Stimulated activated CD8-positive, alpha-beta memory T cell treated with anti-CD3 and anti-CD28 coated beads, Interleukin-15, amount 100 ng/mL, for 4 hours (primary cell): ENCODE measurements at regions not wholly inside any gene's neighbourhood (a gene's known extent, or its start where the extent isn't known, plus 50 kb on each side); places are given as distances from the start of the nearest gene placed in this dataset.

Experiments
- DNase-seq, 2 donors: peaks; one replicate each; pipeline ENCODE4 v3.0.0-alpha.2; 2020; ENCODE audit warnings: low read depth in 2 of 2

- no peak for DNase-seq
Measured at GRCh38 chr2:83565181-83565580, 893.9 kb downstream of the SUCLG1 start.

DNA sequence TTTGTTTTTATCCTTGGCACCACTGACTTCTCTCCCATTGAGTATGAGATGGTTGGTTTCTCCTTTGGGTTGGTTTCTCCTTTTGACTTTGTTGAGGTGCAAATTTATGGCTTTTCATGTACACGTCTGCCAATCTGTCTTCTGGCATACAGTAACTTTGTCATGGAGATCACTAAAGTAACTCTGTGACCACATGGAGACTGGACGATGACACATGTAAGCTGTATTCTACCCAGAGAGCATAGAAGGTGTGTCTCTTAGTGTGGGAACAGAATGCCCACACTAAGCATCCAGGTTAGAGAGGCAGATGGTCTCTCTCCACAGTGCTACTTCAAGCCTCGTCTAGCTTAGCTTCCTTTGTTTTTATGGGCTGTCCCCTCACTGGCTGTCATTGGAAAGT lies 897.5 kb downstream of the SUCLG1 start:
- no peak for DNase-seq

DNA sequence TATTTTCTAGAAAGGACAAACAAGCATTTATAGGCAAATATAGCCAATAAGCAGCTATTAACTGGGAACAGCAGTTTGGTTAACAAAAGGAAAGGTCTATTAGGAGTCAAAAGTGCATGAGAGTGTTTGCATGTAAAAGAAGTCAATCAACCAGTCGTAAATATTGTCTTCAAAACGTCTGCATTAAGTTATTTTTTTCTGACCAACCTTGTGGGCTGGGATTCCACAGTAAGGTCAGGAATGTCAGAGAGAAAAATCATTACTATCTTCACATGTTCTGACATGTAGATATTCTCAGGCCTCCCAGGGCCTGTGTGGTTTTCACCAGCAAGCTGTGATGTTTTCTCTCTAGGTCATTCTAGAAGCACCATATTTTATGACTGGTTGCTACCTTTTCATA lies 922.5 kb downstream of the SUCLG1 start:
- no peak for DNase-seq

DNA sequence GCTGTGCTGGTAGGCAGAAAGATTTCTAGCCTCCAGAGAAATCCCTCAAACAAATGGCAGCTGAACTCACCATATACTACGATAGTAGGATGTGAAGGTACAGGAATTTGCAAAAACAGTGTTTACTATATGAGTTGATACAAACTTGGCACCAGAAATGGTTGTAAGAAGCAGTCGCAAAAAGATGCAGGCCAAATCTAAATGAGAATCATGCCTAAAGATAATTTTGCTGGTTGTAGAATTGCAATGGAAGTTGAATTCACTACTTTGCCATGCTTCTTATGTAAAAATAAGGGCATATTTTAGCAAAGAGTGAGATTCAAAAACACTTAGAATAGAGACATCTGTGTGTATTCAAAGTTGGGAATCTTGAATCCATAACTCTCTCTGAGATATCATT lies 924.7 kb downstream of the SUCLG1 start:
- no peak for DNase-seq

DNA sequence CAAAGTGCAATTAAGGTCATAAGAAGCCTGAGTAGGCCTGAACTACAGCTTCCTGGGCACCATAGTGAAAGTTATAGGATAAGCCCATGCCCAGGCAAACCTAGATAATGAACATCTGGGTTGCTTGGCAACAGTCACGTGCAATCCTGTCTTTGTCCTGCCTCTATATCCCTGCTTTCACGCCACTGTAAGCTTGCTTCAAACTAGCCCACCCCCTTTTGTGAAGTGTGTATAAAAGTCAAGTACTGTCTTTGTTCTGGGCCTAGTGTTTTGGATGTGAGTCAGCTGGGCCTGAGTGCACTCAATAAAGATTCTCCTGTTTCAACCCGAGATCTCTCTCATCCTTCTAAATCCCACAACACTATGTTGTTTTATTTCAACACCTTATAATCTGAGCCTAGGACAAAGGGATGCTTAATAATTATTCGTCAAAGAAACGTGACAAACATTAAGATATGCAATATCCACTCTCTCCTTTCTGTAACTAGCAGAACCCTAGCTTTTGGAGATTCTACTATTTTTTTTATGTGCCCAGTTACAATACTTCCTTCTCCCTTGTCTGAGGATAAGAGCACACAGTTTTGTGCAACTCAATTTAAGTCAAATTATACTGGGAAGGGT lies 927.8 kb downstream of the SUCLG1 start:
- DNase-seq: no peak

- no peak for DNase-seq
Measured at GRCh38 chr2:83528767-83529166, 930.3 kb downstream of the SUCLG1 start.

- no peak for DNase-seq
Measured at GRCh38 chr2:83522891-83523493, 936.1 kb downstream of the SUCLG1 start.

GRCh38 chr2:83517727-83518368 lies 941.2 kb downstream of the SUCLG1 start:
- no peak for DNase-seq

DNA sequence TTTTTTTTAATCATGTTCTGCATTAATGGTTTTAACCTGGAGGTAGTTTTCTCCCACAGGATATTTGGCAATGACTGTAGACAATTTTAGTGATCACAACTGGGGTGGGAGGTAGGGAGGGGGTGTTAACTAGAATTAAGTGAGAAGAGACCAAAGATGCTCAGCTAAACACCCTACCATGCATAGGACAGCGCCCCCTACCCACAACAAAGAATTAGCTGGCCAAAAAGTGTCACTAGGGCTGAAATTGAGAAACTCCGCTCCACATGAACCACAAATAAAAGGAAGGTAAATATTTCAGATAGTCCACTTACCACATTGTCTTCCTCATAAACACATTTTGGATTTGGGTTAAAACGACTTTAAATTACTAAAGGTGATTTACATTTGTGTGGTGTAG lies 942.6 kb downstream of the SUCLG1 start:
- DNase-seq: no peak

DNA sequence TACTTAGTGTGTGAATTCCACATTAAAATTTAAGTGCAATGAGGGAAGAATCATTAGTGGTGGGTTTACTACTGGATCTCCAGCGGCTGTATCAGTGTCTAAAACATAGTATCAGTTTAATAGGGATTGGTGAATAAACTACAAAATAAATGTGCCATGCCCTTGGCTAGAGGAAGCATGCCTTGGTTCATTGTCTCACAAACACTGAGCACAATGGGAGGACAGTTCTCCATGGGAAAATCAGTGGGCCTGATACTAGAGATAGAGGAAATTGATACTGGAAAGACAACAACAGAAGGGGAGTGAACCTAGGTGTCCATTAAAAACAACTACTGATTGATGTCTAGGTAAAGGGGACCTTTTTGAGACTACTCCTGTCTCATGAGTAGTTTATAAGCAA lies 971.6 kb downstream of the SUCLG1 start:
- no peak for DNase-seq

DNA sequence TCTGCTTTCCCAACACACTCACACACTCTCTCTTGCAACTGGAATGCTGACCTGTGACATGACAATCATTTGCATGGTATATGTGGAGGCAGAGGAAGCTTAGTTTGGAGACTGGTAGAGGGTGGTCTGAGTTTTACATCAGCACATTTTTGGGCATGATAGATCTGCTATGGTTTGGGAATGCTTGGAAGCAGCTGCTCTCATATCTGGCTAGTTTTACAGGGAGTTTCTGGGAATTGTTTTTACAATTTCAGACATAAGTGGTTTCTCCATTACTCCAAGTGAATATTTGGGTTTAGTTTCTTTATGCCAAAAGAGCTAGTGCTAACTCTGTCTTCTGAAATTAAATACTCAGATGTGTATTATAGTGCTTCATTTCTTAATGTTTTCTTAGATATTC lies 977.6 kb downstream of the SUCLG1 start:
- no peak for DNase-seq

DNA sequence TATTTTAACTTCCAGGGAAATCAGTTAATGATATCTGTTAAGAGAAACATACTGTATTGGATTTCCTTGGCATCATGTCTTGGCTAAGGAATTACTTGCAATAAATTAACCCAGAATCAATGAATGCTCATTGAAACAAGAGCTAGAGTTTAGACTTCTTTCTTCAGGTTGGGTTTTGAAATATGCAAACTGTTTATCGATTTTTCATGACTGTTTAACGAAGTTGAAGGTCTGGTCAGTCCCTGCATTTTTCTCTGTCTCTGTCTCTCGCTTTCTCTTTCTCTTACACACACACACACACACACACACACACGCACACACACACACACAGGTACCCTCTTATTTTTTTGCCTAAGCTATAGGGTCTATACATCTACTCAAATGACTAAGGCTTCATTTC lies 981.0 kb downstream of the SUCLG1 start:
- DNase-seq: no peak

DNA sequence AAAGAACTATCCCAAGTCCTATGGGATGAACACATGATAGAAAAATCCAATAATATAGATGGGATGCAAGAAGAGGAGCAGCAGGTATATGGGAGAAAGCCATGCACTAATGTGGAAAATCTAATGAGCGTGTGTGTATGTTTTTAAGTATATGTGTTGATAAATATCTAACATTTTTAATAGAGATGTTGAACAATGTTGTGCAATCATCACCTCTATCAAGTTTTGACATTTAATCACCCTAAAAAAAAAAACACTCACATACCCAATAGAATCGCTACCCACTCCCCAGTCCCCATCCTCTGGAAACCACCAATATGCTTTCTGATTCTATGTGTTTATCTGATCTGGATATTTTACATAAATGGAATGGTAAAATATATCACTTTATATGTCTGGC lies 983.7 kb downstream of the SUCLG1 start:
- no peak for DNase-seq

GRCh38 chr2:83471655-83472054 lies 987.4 kb downstream of the SUCLG1 start:
- no peak for DNase-seq

- no peak for DNase-seq
Measured at GRCh38 chr2:83470928-83471327, 988.2 kb downstream of the SUCLG1 start.

DNA sequence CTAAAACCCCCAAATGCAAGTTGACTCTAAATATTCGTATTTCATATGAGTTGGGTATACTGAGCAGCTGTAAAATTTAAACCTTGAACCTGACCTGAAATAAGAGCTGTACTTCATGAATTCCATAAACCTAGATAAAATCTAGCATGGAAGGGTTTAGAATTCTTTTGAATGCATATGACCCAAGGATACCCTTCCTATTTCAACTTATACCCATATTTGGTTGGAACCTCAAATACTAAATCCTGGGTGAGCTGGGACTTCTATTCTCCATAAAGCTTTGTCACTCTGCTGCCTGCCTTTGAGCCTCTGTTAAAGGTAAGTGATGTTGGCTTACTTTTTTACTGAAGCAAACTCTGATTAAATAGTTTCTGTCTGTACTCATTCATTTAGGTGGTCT lies 994.6 kb downstream of the SUCLG1 start:
- no peak for DNase-seq

- no peak for DNase-seq
Measured at GRCh38 chr2:83462881-83463280, 996.2 kb downstream of the SUCLG1 start.

- DNase-seq: no peak
Measured at GRCh38 chr2:83461135-83461534, 997.9 kb downstream of the SUCLG1 start.

GRCh38 chr2:83459456-83459855 lies 999.6 kb downstream of the SUCLG1 start:
- no peak for DNase-seq

DNA sequence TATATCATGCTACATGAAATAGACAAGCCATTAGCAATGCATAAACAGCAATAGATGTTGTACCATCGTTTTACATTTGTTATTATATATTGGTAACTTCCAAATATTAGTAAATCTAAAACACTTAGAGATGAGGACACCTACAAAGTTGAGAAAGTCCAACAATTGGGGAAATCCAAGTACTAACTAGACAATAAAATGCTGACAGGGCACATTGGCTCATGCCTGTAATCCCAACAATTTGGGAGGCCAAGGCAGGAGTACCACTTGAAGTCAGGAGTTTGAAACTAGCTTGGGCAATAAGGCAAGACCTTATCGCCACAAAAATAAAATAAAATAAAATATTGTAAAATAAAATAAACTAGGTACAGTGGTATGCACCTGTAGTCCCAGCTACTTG lies 1023.1 kb downstream of the SUCLG1 start:
- no peak for DNase-seq

DNA sequence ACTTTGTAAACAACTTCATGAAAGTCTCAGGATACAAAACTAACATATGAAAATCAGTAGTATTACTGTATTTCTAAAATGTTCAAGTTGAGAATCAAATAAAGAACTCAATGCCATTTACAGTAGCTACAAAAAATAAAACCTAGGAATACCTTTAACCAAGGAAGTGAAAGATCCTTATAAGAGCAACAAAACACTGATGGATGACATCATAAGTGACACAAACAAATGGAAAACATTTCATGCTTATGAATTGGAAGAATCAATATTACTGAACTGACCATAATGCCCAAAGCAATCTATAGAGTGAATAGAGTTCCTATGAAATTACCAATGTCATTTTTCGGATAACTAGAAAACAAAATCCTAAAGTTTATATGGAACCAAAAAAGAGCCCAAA lies 1038.1 kb downstream of the SUCLG1 start:
- no peak for DNase-seq

DNA sequence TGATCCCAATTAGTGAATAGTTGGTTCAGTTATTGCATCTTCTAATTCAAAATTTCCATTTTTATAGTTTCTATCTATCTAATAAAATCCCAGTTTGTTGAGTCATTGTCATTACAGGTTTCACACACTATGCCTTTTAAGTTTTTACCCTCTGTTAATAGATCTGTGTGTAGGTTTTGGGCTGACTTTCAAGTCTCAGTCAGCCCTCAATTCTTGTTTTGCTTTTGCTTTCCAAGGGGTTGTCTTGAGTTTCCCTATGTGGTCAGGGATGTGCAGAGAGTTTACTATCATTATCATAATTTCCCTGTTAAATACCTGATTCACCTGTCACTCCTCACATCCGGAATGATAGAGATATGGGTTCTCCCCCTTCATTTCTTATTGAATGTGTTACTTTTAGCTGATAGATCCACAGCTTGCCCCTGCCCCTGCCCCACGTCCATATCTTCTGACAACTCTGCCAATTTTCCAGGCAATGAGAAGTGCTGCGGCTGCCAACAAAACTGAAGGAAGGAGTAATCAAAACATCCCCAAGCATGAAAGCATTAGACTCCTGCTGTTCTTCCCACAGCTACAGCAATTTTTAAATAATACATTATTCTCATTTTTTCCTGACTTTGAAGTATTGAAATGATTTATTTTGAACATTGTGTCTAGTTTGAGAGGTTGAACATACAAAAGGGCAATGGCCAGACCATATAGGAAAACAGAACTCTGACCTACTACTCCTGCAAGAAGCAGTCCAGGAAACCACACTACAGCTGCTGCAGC lies 1064.8 kb downstream of the SUCLG1 start:
- DNase-seq: no peak

DNA sequence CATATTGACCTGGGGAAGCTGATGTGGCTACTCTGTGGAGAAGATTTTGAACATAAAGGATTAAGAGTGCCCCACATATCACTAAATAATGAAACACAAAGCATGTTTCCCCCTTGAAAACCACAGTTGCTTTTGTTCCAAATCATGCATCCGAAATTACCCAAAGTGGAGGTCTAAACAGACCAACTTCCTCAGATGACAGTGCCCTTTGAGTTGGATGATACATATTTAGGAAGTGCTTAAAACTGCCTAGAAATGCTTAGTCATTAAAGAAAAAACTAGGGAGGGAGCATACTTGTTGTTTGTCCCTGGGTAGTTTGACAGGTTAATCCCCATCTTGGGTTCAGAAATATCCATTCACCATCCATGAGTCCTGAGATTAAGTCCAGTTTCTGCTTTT lies 1070.3 kb downstream of the SUCLG1 start:
- no peak for DNase-seq
